ENCODE measurements at regions not wholly inside any gene's neighbourhood (a gene's known extent, or its start where the extent isn't known, plus 50 kb on each side); places are given as distances from the start of the nearest gene placed in this dataset.

GRCh38 chr16:74165566-74166080, 131.0 kb upstream of the PSMD7 start:
- DNase-seq (ENCODE audit: low spot score) (no peak), ATAC-seq (ENCODE audit: low FRiP score) (no peak)
- TF ChIP-seq, protein P1, sequence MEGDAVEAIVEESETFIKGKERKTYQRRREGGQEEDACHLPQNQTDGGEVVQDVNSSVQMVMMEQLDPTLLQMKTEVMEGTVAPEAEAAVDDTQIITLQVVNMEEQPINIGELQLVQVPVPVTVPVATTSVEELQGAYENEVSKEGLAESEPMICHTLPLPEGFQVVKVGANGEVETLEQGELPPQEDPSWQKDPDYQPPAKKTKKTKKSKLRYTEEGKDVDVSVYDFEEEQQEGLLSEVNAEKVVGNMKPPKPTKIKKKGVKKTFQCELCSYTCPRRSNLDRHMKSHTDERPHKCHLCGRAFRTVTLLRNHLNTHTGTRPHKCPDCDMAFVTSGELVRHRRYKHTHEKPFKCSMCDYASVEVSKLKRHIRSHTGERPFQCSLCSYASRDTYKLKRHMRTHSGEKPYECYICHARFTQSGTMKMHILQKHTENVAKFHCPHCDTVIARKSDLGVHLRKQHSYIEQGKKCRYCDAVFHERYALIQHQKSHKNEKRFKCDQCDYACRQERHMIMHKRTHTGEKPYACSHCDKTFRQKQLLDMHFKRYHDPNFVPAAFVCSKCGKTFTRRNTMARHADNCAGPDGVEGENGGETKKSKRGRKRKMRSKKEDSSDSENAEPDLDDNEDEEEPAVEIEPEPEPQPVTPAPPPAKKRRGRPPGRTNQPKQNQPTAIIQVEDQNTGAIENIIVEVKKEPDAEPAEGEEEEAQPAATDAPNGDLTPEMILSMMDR (IDR thresholded peaks at IDR 0.05): no peak

DNA sequence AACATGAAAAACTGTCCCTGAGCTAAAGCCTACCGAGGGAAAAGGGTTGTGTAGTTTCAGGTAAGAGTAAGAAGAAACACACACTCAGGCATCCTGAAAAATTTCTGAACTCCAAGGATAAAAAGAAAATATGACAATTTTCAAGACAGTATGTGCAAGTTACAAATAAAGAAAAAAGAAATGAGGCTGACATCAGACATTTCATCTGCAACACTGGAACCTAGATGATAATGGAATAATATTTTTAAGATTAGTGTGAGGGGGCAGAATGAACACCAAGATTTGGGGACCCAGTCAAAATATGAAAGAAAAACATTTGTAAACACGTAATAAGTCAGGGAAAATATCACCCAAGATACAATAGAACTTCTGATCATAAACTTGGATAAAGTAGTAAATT, 135.9 kb upstream of the PSMD7 start:
- ATAC-seq (ENCODE audit: low FRiP score) (no peak), DNase-seq (ENCODE audit: low spot score) (no peak)
- TF ChIP-seq, protein P1 (IDR thresholded peaks at IDR 0.05): no peak

GRCh38 chr16:74153773-74154172, 142.8 kb upstream of the PSMD7 start:
- no peak for ATAC-seq (ENCODE audit: low FRiP score)
- no peak for DNase-seq (ENCODE audit: low spot score)
- TF ChIP-seq, protein P1 (IDR thresholded peaks at IDR 0.05): no peak

- ATAC-seq (ENCODE audit: low FRiP score): no peak
- TF ChIP-seq, protein P1 (IDR thresholded peaks at IDR 0.05): no peak
- DNase-seq (ENCODE audit: low spot score): no peak
Observed at GRCh38 chr16:74146643-74147042, 150.0 kb upstream of the PSMD7 start.

DNA sequence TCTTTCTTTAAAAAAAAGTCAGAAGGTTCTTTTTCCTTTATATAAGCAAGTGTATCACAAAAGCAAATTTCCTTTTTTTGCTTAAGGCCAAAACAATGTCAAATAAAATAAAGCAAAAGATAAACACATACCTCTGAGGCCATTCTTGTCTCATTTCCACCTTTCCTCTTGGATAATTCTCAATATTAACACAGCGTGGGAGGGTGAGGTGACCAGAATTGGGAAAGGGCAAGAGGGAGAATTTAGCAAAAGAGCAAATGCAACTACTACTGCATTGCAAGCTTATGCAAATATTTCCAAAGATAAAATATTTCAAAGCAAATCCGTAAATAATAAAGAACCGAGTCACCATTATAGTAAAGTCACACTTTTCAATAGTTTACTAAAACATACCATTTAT, 153.4 kb upstream of the PSMD7 start:
- TF ChIP-seq, protein P1 (IDR thresholded peaks at IDR 0.05): no peak
- DNase-seq (ENCODE audit: low spot score) (no peak), ATAC-seq (ENCODE audit: low FRiP score) (no peak)

DNA sequence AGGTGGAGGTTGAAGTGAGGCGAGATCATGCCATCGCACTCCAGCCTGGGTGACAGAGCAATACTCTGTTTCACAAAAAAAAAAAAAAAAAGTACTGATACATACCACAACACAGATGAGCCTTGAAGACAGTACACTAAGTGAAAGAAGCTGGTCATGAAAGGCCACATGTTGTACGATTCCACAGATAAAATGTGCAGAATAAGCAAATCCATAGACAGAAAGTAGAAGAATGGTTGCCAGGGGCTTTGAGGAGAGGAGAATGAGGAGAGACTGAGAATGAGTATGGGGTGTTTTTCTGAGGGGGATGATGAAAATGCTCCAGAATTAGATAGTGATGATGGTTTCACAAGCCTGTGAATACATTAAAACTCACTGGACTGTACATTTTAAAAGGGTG, 155.6 kb upstream of the PSMD7 start:
- TF ChIP-seq, protein P1 (IDR thresholded peaks at IDR 0.05): no peak
- ATAC-seq (ENCODE audit: low FRiP score) (no peak), DNase-seq (ENCODE audit: low spot score) (no peak)

DNA sequence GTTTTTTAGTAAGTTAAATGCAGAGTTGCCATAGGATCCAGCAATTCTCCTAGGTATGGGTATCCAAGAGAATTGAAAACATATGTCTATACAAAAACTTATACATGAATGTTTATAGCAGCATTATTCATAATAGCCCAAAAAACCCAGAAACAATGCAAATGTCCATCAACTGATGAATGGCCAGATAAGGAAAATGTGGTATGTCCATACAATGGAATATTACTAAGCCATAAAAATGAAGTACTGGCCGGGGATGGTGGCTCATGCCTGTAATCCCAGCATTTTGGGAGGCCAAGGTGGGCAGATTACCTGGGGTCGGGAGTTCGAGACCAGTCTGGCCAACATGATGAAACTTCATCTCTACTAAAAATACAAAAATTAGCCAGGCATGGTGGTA, 156.1 kb upstream of the PSMD7 start:
- TF ChIP-seq, protein P1 (IDR thresholded peaks at IDR 0.05): no peak
- ATAC-seq (ENCODE audit: low FRiP score) (no peak), DNase-seq (ENCODE audit: low spot score) (no peak)

All from omental fat pad (tissue), 3 donors.